ENCODE measurements at regions not wholly inside any gene's neighbourhood (a gene's known extent, or its start where the extent isn't known, plus 50 kb on each side); places are given as distances from the start of the nearest gene placed in this dataset.

DNA sequence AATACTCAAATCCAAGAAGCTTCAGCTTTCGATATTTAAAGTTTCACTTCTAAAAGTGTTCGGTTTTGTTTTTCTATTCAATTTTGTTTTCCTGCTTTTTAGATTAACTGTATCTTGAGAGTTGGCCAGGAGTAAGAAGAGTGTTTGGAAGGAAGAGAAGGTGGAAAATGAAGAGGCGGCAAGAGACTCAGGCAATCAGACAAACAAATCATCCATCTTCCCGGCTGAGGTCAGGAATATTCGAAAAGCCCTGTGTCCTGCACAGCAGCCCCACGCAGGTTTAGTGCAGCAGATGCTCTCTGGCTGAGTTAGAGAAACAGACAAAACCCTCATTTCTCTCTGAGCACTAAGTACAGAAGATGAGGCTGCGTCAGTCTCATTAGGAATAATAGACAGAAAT, 330.3 kb upstream of the NOCT start:
- no peak for DNase-seq
- Mint-ChIP-seq H3K27me3 (peaks cover 21 to 43% of the 10 kb centered on the region in 2 donors), H3K4me3 (no peak overlapping the region), H3K9me3 (peaks cover 0 to 2% of the 10 kb centered on the region in 2 donors), H3K36me3 (ENCODE audit: insufficient read depth) (no peaks in the 10 kb centered on the region), H3K4me1 (ENCODE audit: low read depth in 2 of 2) (no peaks in the 10 kb centered on the region), H3K27ac (no peak overlapping the region)
- ATAC-seq (replicated peaks), result no peak

DNA sequence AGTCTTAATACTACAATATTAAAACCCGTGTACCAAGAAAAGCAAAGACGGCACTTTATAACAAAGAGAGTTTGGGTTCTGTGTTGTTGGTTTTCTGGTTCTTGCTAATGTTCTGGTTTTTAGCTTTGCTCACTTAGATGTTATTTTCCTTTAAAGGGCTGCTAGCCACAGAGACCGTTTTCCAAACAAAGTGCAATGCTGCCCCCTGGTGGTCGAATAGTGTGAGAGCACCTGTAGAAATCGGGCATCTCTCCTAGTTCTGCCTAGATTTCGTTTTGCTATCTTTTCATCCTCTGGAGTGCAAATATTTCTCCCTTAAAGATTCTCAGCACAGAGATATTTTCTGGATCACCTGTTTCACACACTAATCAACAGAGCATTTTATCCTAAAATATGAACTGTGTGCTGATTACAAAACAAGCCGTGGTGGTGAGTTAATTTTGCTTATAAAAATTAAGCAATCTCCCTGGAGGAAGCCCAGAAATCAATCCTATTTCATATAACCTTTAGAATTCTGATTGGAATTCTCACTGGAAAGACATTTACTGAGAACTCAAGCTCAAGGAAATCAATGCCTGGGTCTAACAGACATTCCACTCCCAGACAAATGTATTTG, 334.5 kb upstream of the NOCT start:
- Mint-ChIP-seq H3K9me3 (peaks cover 0 to 2% of the 10 kb centered on the region in 2 donors), H3K4me1 (ENCODE audit: low read depth in 2 of 2) (no peaks in the 10 kb centered on the region), H3K4me3 (no peak overlapping the region), H3K27ac (no peak overlapping the region), H3K36me3 (ENCODE audit: insufficient read depth) (no peaks in the 10 kb centered on the region), H3K27me3 (peaks cover 10 to 24% of the 10 kb centered on the region in 2 donors)
- DNase-seq (peak; percentile 43 to 54 (median 44)), ATAC-seq (replicated peaks) (no peak)

DNA sequence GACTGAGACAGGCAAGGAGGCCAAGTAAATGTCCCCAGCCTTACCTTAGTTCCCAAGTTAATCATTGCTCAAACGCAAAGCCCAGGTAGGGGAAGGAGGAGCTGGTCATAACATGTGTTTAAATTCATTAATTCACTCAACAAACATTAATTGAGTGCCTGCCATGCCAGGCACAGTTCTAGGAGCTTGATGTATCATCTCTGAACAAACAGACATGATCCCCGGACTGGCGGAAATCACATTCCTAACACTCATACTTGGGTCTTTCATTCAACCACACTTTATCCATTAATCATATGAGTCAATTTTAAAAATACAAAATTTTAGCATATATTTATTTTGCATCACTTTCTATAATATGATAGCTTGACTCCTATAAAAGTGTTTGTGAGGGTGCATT, 335.3 kb upstream of the NOCT start:
- no peak for ATAC-seq (replicated peaks)

DNA sequence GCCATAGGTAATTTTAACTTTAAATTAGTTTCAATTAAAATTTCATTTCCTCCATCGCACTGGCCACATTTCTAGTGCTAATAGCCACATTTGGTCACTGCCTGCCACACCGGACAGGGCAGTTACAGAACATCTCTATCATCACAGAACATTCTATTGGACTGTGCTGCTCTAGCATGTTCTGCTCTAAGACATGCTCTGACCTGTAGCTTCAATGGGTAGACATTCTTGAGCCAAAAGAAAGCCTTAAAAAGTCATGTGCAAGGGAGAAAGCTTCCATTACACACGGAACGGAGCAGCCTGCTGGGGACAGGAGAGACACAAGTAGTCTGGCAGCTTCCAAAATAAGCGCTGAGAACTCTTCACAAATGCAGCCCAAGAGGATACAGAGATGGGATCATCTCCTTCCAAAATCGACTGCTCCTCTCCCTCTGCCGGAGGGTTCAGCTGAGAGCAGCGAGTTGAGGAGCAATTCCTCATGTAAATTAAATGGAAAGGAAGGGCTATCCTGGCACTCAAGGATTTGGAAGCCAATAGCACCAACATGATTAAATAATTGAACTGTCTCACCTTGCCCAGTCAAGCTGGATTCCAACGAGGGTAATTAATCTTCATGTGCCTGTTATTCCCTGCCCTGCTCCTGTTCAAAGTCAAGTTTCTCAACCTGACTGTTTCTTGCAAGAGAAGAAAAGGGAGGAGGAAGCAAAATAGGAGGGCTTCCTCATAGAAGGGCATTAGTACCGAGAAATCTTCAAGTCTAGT, 336.4 kb upstream of the NOCT start:
- H3K4me3 Mint-ChIP-seq, result no peak overlapping the region
- H3K27ac Mint-ChIP-seq, result no peak overlapping the region
- ATAC-seq (replicated peaks) (no peak), DNase-seq (no peak)
- no peaks in the 10 kb centered on the region for H3K4me1 Mint-ChIP-seq (ENCODE audit: low read depth in 2 of 2)
- H3K9me3 Mint-ChIP-seq, result no peaks in the 10 kb centered on the region
- peaks cover 10 to 12% of the 10 kb centered on the region in 2 donors for H3K27me3 Mint-ChIP-seq
- H3K36me3 Mint-ChIP-seq (ENCODE audit: insufficient read depth), result no peaks in the 10 kb centered on the region

More for the DNA sequence above, 335.3 kb upstream of the NOCT start:
- H3K4me1 Mint-ChIP-seq (ENCODE audit: low read depth in 2 of 2), result no peaks in the 10 kb centered on the region
- no peak overlapping the region for H3K4me3 Mint-ChIP-seq
- DNase-seq, result no peak
- peaks cover 10 to 15% of the 10 kb centered on the region in 2 donors for H3K27me3 Mint-ChIP-seq
- peaks cover 0 to under 1% of the 10 kb centered on the region in 2 donors for H3K9me3 Mint-ChIP-seq
- H3K36me3 Mint-ChIP-seq (ENCODE audit: insufficient read depth), result no peaks in the 10 kb centered on the region
- no peak overlapping the region for H3K27ac Mint-ChIP-seq

DNA sequence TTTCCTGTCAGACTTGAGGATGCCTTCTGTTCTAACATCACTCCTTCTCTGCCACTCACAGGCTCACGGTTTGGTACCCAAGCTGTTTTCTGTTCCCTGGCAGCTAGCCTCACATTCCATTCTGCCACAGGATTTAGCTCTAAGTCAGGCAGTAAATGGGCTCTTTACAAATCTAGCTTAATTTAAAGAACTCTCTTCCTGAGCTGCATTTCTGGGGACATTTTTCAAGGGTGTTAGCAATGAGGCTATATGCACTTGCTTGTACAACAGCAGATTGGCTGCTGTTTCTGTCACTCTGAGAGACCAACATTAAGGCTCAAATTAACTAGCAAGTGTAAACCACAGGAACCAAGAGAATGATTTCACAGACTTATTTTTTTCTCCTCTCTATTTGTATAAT, 337.8 kb upstream of the NOCT start:
- H3K36me3 Mint-ChIP-seq (ENCODE audit: insufficient read depth), result no peaks in the 10 kb centered on the region
- no peaks in the 10 kb centered on the region for H3K9me3 Mint-ChIP-seq
- no peak overlapping the region for H3K27ac Mint-ChIP-seq
- DNase-seq (no peak), ATAC-seq (replicated peaks) (no peak)
- H3K4me1 Mint-ChIP-seq (ENCODE audit: low read depth in 2 of 2), result no peaks in the 10 kb centered on the region
- no peak overlapping the region for H3K4me3 Mint-ChIP-seq
- peaks cover 4 to 9% of the 10 kb centered on the region in 2 donors for H3K27me3 Mint-ChIP-seq

DNA sequence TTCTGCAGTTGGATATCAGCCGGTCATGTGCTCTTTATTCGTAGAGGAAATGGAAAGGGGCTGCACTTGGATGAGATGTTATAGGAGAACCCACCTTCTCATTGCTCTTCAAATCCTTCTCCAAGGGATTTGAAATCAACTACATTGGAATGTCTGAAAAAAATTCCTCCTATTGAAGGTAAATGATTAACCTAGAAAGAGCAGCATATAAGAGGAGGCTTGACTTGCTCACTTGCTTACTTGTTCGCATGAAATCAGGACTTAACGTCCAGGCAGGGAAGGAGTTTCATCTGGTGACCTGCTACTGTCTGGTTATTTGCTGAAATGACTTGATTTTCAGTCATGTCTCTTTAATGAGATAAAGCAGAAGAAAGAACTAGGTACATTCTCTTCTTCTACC, 338.4 kb upstream of the NOCT start:
- H3K36me3 Mint-ChIP-seq (ENCODE audit: insufficient read depth), result no peaks in the 10 kb centered on the region
- ATAC-seq (replicated peaks) (no peak), DNase-seq (no peak)
- no peak overlapping the region for H3K4me3 Mint-ChIP-seq
- no peaks in the 10 kb centered on the region for H3K9me3 Mint-ChIP-seq
- peaks cover 0 to 3% of the 10 kb centered on the region in 2 donors for H3K27me3 Mint-ChIP-seq
- no peaks in the 10 kb centered on the region for H3K4me1 Mint-ChIP-seq (ENCODE audit: low read depth in 2 of 2)
- no peak overlapping the region for H3K27ac Mint-ChIP-seq

DNA sequence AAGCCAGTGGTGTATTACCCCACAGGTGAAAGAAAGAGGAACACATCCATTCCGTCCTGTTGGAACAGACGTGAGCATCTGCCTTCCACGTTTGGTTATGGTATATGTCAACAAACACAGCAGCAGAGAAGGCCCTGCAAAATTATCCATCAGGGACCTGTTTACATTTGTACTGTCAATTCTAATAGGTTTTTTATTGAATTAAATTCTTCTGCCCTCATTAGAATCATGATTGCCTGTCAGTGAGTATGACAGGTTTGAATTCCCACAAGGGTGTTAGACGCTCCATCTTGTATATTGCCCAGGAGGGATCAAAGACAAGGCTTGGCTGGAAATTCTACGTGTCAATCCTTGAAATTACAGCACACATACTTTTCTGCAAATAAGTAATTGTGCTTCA, 339.9 kb upstream of the NOCT start:
- no peaks in the 10 kb centered on the region for H3K36me3 Mint-ChIP-seq (ENCODE audit: insufficient read depth)
- ATAC-seq (replicated peaks), result no peak
- H3K4me1 Mint-ChIP-seq (ENCODE audit: low read depth in 2 of 2), result no peaks in the 10 kb centered on the region
- H3K27ac Mint-ChIP-seq, result no peak overlapping the region
- no peaks in the 10 kb centered on the region for H3K9me3 Mint-ChIP-seq
- H3K4me3 Mint-ChIP-seq, result no peak overlapping the region
- no peaks in the 10 kb centered on the region for H3K27me3 Mint-ChIP-seq
- no peak for DNase-seq

DNA sequence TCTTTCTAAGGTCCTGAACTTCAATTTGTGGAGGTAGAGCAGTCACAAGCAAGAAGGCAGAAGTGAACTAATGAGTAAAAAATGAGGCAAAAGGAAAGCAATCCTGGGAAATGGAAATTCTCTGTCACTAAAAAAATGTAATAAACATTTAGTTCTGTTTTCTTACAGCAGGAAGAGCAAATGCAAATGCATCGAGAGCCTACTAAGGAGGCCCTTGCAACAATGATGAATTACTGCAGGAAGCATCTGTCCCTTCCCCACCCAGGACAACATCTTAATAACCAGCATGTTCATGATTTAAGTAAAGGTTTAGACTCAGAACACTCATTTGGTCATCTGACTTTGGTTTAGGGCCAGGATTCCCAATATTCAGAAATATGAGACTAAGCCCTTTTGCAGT, 341.4 kb upstream of the NOCT start:
- DNase-seq (no peak), ATAC-seq (replicated peaks) (no peak)
- no peak overlapping the region for H3K4me3 Mint-ChIP-seq
- H3K4me1 Mint-ChIP-seq (ENCODE audit: low read depth in 2 of 2), result no peaks in the 10 kb centered on the region
- peaks cover 2% of the 10 kb centered on the region for H3K36me3 Mint-ChIP-seq (ENCODE audit: insufficient read depth)
- H3K9me3 Mint-ChIP-seq, result no peaks in the 10 kb centered on the region
- H3K27ac Mint-ChIP-seq, result no peak overlapping the region
- no peaks in the 10 kb centered on the region for H3K27me3 Mint-ChIP-seq

DNA sequence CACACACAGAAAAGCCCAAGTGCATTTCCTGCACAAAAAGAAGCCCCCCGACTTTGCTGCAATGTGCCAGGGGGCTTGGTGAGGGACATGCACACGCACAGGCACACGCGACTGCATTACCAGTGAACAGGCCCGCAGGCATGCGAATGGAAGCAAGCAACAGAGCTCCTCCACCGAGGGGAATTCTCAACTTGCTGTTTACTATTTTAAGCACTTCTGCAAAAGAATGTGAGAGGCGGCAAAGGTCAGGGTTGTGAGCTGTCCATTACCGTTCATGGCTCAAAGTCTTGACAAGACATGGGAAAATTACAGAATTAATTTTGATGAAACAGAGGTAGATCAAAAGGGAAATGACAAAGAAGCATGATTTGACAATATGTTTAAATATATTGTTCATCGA, 342.5 kb upstream of the NOCT start:
- DNase-seq, result no peak
- H3K27me3 Mint-ChIP-seq, result no peaks in the 10 kb centered on the region
- H3K36me3 Mint-ChIP-seq (ENCODE audit: insufficient read depth), result peaks cover 2% of the 10 kb centered on the region
- no peak overlapping the region for H3K27ac Mint-ChIP-seq
- H3K4me3 Mint-ChIP-seq, result no peak overlapping the region
- no peak for ATAC-seq (replicated peaks)
- H3K4me1 Mint-ChIP-seq (ENCODE audit: low read depth in 2 of 2), result no peaks in the 10 kb centered on the region
- H3K9me3 Mint-ChIP-seq, result no peaks in the 10 kb centered on the region

DNA sequence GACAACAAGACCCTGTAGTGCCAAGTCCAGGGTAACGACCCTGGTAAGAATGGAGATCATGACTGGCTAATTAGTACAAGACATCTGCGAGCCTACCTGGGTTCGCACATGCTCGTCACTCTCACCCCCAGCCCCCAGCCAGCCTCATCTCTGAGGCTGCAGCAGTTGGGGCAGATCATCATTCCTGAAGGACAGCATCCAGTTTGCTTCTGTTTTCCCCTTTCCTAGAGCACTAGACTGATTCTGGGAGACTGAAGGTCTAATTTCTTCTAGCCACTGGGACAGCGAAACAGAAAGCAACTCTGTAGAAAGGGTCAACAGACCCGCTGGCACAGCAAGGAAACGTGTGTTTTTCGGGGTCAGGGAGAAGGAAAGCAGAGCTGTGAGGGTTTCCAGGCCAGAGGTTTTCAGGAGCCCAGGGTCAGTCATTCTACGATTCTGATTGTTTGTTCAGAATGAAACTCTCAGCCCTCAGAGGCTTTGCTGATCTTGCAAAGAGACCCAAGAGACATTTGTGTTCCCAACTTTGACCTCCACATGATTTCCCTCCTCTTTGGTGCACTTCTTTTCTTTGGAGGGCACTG, 343.1 kb upstream of the NOCT start:
- no peak for DNase-seq
- Mint-ChIP-seq H3K9me3 (no peaks in the 10 kb centered on the region), H3K36me3 (ENCODE audit: insufficient read depth) (peaks cover 2% of the 10 kb centered on the region), H3K27me3 (no peaks in the 10 kb centered on the region), H3K4me1 (ENCODE audit: low read depth in 2 of 2) (no peaks in the 10 kb centered on the region), H3K4me3 (no peak overlapping the region), H3K27ac (no peak overlapping the region)
- no peak for ATAC-seq (replicated peaks)

DNA sequence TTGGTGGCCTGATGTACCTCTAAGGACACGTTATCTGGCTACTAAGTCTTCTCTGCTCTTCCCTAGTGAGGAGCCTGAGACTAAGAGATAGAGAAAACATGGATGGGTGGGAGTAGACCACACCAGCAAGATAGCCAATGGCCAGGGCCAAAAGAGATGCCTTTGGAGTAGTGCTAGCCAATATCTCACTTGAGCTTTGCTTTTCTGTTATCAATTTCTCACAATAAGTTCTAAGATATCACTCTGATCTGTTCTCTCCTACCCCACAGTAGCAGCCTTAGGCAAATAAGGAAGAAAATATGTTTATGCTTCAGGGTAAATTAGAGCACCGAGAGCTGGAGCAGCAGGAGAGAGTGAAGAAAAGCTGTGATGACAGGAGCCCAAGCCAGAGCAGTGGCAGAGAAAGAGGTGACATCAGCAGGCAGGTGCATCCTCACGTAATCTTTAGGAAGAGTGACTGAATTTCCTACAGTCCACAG, 343.9 kb upstream of the NOCT start:
- H3K4me3 Mint-ChIP-seq, result no peak overlapping the region
- peaks cover 0 to 3% of the 10 kb centered on the region in 2 donors for H3K27me3 Mint-ChIP-seq
- H3K36me3 Mint-ChIP-seq (ENCODE audit: insufficient read depth), result peaks cover 2% of the 10 kb centered on the region
- no peak for DNase-seq
- no peak for ATAC-seq (replicated peaks)
- H3K9me3 Mint-ChIP-seq, result no peaks in the 10 kb centered on the region
- no peaks in the 10 kb centered on the region for H3K4me1 Mint-ChIP-seq (ENCODE audit: low read depth in 2 of 2)
- H3K27ac Mint-ChIP-seq, result no peak overlapping the region

DNA sequence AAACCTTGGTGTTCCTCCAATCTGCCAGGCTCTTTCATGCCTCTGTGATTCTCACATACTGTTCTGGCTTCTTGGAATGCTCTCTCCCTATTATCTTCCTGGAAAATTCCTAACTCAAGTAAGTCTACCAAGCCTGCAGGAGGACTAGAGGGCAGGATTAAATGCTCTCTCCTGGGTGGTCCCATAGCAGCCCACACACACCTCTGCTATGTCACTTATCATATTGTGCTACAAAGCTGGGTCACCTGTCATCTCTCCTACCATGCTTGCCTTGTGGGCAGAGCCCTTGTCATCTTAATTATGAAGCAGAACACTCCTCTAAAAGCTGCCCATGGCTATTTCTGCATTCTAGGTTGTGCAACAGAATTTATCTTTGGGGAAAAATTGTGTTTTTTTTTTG, 344.5 kb upstream of the NOCT start:
- no peak for ATAC-seq (replicated peaks)
- Mint-ChIP-seq H3K4me1 (ENCODE audit: low read depth in 2 of 2) (no peaks in the 10 kb centered on the region), H3K27me3 (peaks cover 0 to 8% of the 10 kb centered on the region in 2 donors), H3K36me3 (ENCODE audit: insufficient read depth) (peaks cover 2% of the 10 kb centered on the region), H3K27ac (no peak overlapping the region), H3K4me3 (no peak overlapping the region), H3K9me3 (no peaks in the 10 kb centered on the region)
- DNase-seq, result no peak

DNA sequence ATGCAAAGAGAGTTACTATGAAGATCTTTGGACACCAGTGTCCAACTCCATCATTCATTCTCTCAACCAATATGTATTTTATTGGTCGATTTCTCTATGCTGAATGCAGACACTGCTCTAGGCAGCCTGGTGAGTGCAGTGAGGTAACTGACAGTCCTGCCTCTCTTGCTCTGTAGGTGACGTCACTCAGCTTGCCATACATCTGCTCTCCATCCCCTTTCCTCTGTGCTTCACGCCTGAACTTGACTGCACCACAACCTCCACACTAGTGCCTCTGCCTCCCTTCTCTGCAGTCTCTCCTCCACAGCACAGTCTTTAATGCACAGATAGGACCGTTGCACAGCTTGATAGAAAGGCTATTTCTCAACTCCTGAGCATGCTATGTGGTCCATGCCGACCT, 344.9 kb upstream of the NOCT start:
- DNase-seq, result no peak
- Mint-ChIP-seq H3K4me1 (ENCODE audit: low read depth in 2 of 2) (no peaks in the 10 kb centered on the region), H3K9me3 (no peaks in the 10 kb centered on the region)

More for the DNA sequence above, 344.9 kb upstream of the NOCT start:
- Mint-ChIP-seq H3K27me3 (peaks cover 0 to 11% of the 10 kb centered on the region in 2 donors), H3K36me3 (ENCODE audit: insufficient read depth) (peaks cover 2% of the 10 kb centered on the region), H3K4me3 (no peak overlapping the region), H3K27ac (no peak overlapping the region)
- ATAC-seq (replicated peaks), result no peak

All from effector memory CD8-positive, alpha-beta T cell (primary cell).